H1 (cell line): ENCODE measurements at regions not wholly inside any gene's neighbourhood (a gene's known extent, or its start where the extent isn't known, plus 50 kb on each side); places are given as distances from the start of the nearest gene placed in this dataset.

Experiments used
- CTCF ChIA-PET: fragments of 300-600 bp; sonication (Branson Sonifier 250); formaldehyde crosslinking; loops from one replicate; lab custom pipeline; 2021; ENCODE audit not compliant: partially characterized antibody; lab: Charles Lee
- POLR2A ChIA-PET: fragments of 300-600 bp; sonication (Branson Sonifier 250); formaldehyde crosslinking; loops from one replicate; lab custom pipeline; 2021; ENCODE audit warnings: inconsistent platforms; ENCODE audit not compliant: partially characterized antibody; lab: Charles Lee
- DNase-seq, 2 experiments: peaks; one replicate each; pipeline versions ENCODE4 v3.0.0 to v3.0.0-alpha.2; 2010 to 2022; ENCODE audit warnings: low spot score in 2 of 2, low read depth in 1 of 2, mixed read lengths in 1 of 2
- FAIRE-seq: peaks from 2 replicates; lab custom pipeline; 2011; peaks lifted over from hg19 to GRCh38; lab: Jason Lieb, UNC
- H2AFZ ChIP-seq: 2 replicates; pipeline ENCODE4 v1.8.1; 2012; ENCODE audit warnings: low read length, inconsistent platforms
- H2AK5ac ChIP-seq: 2 replicates; pipeline ENCODE4 v1.6.1; 2013; ENCODE audit warnings: low read depth, low read length
- H2BK120ac ChIP-seq: replicated peaks from 2 replicates; pipeline ENCODE3; 2013; ENCODE audit warnings: low read depth, low read length, inconsistent platforms
- H2BK12ac ChIP-seq: 2 replicates; pipeline ENCODE4 v1.6.1; 2013; ENCODE audit warnings: low read depth, low read length
- H2BK15ac ChIP-seq: 2 replicates; pipeline ENCODE4 v1.6.1; 2013; ENCODE audit warnings: low read length
- H2BK20ac ChIP-seq: 2 replicates; pipeline ENCODE4 v1.6.1; 2013; ENCODE audit warnings: low read length
- H2BK5ac ChIP-seq: 2 replicates; pipeline ENCODE4 v1.6.1; 2013; ENCODE audit warnings: low read depth, low read length
- H3K14ac ChIP-seq: 2 replicates; pipeline ENCODE4 v1.6.1; 2013; ENCODE audit warnings: inconsistent platforms; ENCODE audit not compliant: insufficient read length
- H3K18ac ChIP-seq: 2 replicates; pipeline ENCODE4 v1.6.1; 2013; ENCODE audit warnings: low read length; ENCODE audit errors: extremely low read depth
- H3K23ac ChIP-seq: 2 replicates; pipeline ENCODE4 v1.6.1; 2013; ENCODE audit warnings: inconsistent platforms; ENCODE audit not compliant: insufficient read length
- H3K23me2 ChIP-seq: 2 replicates; pipeline ENCODE4 v1.6.1; 2013; ENCODE audit warnings: low read depth, low read length
- H3K27ac ChIP-seq: 2 replicates; pipeline ENCODE4 v1.6.1; 2011; ENCODE audit warnings: low read depth, low read length, inconsistent platforms
- H3K27me3 ChIP-seq, 4 experiments: replicated peaks in 1 of 4; 1 replicate in 1 of 4; 2 replicates in 3 of 4; pipeline versions ENCODE4 v1.6.1 to v1.8.1; 2011 to 2013; ENCODE audit warnings: low read length in 3 of 4, mild to moderate bottlenecking in 3 of 4, inconsistent platforms in 2 of 4, mixed read lengths in 2 of 4, moderate library complexity in 1 of 4; ENCODE audit not compliant: control insufficient read depth in 3 of 4, insufficient read depth in 3 of 4; ENCODE audit errors: extremely low read depth in 1 of 4
- H3K36me3 ChIP-seq, 4 experiments: 2 replicates each; pipeline versions ENCODE4 v1.6.1 to v1.8.1; 2011 to 2013; ENCODE audit warnings: mild to moderate bottlenecking in 4 of 4, low read length in 3 of 4, moderate library complexity in 2 of 4, control low read depth in 1 of 4, inconsistent platforms in 1 of 4; ENCODE audit not compliant: insufficient read depth in 4 of 4, control insufficient read depth in 2 of 4
- H3K4ac ChIP-seq: replicated peaks from 2 replicates; pipeline ENCODE3; 2013; ENCODE audit warnings: low read length, low read depth, mixed read lengths, inconsistent platforms; ENCODE audit not compliant: insufficient read length
- H3K4me1 ChIP-seq, 4 experiments: replicated peaks in 1 of 4; 1 replicate in 1 of 4; 2 replicates in 3 of 4; pipeline versions ENCODE4 v1.6.1 to v1.8.1; 2011 to 2013; ENCODE audit warnings: low read length in 3 of 4, inconsistent platforms in 2 of 4, mixed read lengths in 1 of 4; ENCODE audit not compliant: insufficient read depth in 4 of 4, control insufficient read depth in 3 of 4
- H3K4me2 ChIP-seq, 2 experiments: 2 replicates each; pipeline versions ENCODE4 v1.6.1 to v1.8.1; 2011 to 2013; ENCODE audit warnings: low read depth in 2 of 2, low read length in 2 of 2, control low read depth in 1 of 2, inconsistent platforms in 1 of 2, mild to moderate bottlenecking in 1 of 2; ENCODE audit not compliant: insufficient read depth in 1 of 2
- H3K4me3 ChIP-seq, 4 experiments: fragments of 200-600, 300-600 bp in 1 of 4; sonication (generic), shearing (Covaris generic), sonication (Bioruptor Twin) in 1 of 4; 2 replicates each; pipeline versions ENCODE4 v1.5.1 to v1.8.1; 2011 to 2016; ENCODE audit warnings: low read length in 4 of 4, low read depth in 3 of 4, control low read depth in 2 of 4, inconsistent platforms in 2 of 4, mild to moderate bottlenecking in 2 of 4, mixed read lengths in 1 of 4, moderate library complexity in 1 of 4; ENCODE audit not compliant: insufficient read depth in 2 of 4; ENCODE audit errors: extremely low read depth in 1 of 4
- H3K56ac ChIP-seq: replicated peaks from 2 replicates; pipeline ENCODE3; 2013; ENCODE audit warnings: low read depth, mild to moderate bottlenecking, mixed read lengths, low read length, inconsistent platforms; ENCODE audit not compliant: insufficient read length
- H3K79me1 ChIP-seq: 2 replicates; pipeline ENCODE4 v1.6.1; 2013; ENCODE audit warnings: low read depth, low read length, control low read depth
- H3K79me2 ChIP-seq, 2 experiments: 2 replicates each; pipeline versions ENCODE4 v1.6.1 to v1.8.1; 2012 to 2013; ENCODE audit warnings: low read length in 2 of 2, mild to moderate bottlenecking in 2 of 2, inconsistent platforms in 1 of 2; ENCODE audit not compliant: insufficient read depth in 2 of 2, control insufficient read depth in 1 of 2
- H3K9ac ChIP-seq, 4 experiments: replicated peaks in 1 of 4; 1 replicate in 1 of 4; 2 replicates in 3 of 4; pipeline versions ENCODE4 v1.6.1 to v1.8.1; 2011 to 2013; ENCODE audit warnings: low read depth in 3 of 4, low read length in 3 of 4, control low read depth in 2 of 4, mild to moderate bottlenecking in 2 of 4, moderate library complexity in 2 of 4, inconsistent platforms in 1 of 4; ENCODE audit errors: extremely low read depth in 1 of 4
- H3K9me3 ChIP-seq, 2 experiments: 2 replicates each; pipeline versions ENCODE4 v1.6.1 to v1.8.1; 2012 to 2013; ENCODE audit warnings: mild to moderate bottlenecking in 2 of 2, moderate library complexity in 2 of 2, control low read depth in 1 of 2, inconsistent platforms in 1 of 2, low read depth in 1 of 2, low read length in 1 of 2, mixed read lengths in 1 of 2; ENCODE audit not compliant: insufficient read depth in 2 of 2
- H4K20me1 ChIP-seq, 2 experiments: replicated peaks in 1 of 2; 2 replicates each; pipeline versions ENCODE3 to v1.8.1; 2011 to 2013; ENCODE audit warnings: inconsistent platforms in 2 of 2, low read length in 2 of 2, mild to moderate bottlenecking in 1 of 2; ENCODE audit not compliant: insufficient read depth in 2 of 2, control insufficient read depth in 1 of 2
- H4K5ac ChIP-seq: 2 replicates; pipeline ENCODE4 v1.6.1; 2013; ENCODE audit warnings: low read length, low read depth, mixed read lengths, inconsistent platforms; ENCODE audit not compliant: insufficient read length
- H4K8ac ChIP-seq: 2 replicates; pipeline ENCODE4 v1.8.0; 2013; ENCODE audit warnings: mild to moderate bottlenecking, moderate library complexity, low read length, inconsistent platforms; ENCODE audit not compliant: insufficient read depth; ENCODE audit errors: extremely low read depth
- H4K91ac ChIP-seq: replicated peaks from 2 replicates; pipeline ENCODE3; 2013; ENCODE audit warnings: low read length, mixed read lengths, inconsistent platforms; ENCODE audit not compliant: insufficient read length
- ATF3 ChIP-seq: IDR thresholded peaks from 2 replicates; pipeline ENCODE4 v1.6.1; 2011; ENCODE audit warnings: low read depth, mild to moderate bottlenecking, low read length; ENCODE audit not compliant: insufficient read depth
- CHD2 ChIP-seq: IDR thresholded peaks from 2 replicates; pipeline ENCODE4 v1.6.1; 2012; ENCODE audit warnings: low read length, improper control_type of control experiment
- CREB1 ChIP-seq: IDR thresholded peaks from 2 replicates; pipeline ENCODE4 v1.6.1; 2012; ENCODE audit warnings: inconsistent platforms
- KDM1A ChIP-seq: fragments of 200-600, 300-600 bp; sonication (generic); IDR thresholded peaks from 2 replicates; pipeline ENCODE4 v1.7.1; 2016; ENCODE audit warnings: mild to moderate bottlenecking, low read length, borderline replicate concordance
- POLR2A ChIP-seq, 2 experiments: IDR thresholded peaks; 1 replicate in 1 of 2; 2 replicates in 1 of 2; pipeline ENCODE4 v1.6.1; 2011; ENCODE audit warnings: low read depth in 2 of 2, low read length in 2 of 2, mild to moderate bottlenecking in 2 of 2; ENCODE audit errors: control extremely low read depth in 1 of 2
- SIRT6 ChIP-seq: IDR thresholded peaks from one replicate; pipeline ENCODE4 v1.7.1; 2012; ENCODE audit warnings: low read length, inconsistent platforms
- SP2 ChIP-seq: IDR thresholded peaks from 2 replicates; pipeline ENCODE4 v1.6.1; 2012; ENCODE audit warnings: mild to moderate bottlenecking, low read length, inconsistent platforms
- TBP ChIP-seq: IDR thresholded peaks from 2 replicates; pipeline ENCODE4 v1.6.1; 2011; ENCODE audit warnings: low read depth, low read length, improper control_type of control experiment
- USF2 ChIP-seq: IDR thresholded peaks from 2 replicates; pipeline ENCODE4 v1.6.1; 2011; ENCODE audit warnings: low read length, improper control_type of control experiment
- WGBS, 2 experiments: shearing (Covaris generic) in 1 of 2; methylation state at CpG; one replicate each; pipeline versions ENCODE4 v1.1.6 to v1.1.7; 2013 to 2015; ENCODE audit warnings: low lambda C conversion rate in 2 of 2, mixed read lengths in 2 of 2, inconsistent platforms in 1 of 2, low coverage in 1 of 2, missing lambda C conversion rate in 1 of 2; ENCODE audit not compliant: insufficient replicate concordance in 2 of 2, insufficient coverage in 1 of 2, insufficient read length in 1 of 2; ENCODE audit errors: extremely low coverage in 1 of 2, missing lambda C conversion rate in 1 of 2; 5-methylcytosine and 5-hydroxymethylcytosine counted together
- TF ChIP-seq, protein P1 (sequence below): IDR thresholded peaks from 2 replicates; pipeline ENCODE4 v1.6.1; 2012; ENCODE audit warnings: inconsistent platforms
- TF ChIP-seq, protein P2 (sequence below): IDR thresholded peaks from 2 replicates; pipeline ENCODE4 v1.6.1; 2012; ENCODE audit warnings: low read length, inconsistent platforms

- no peak overlapping the region for H4K5ac ChIP-seq
- ChIA-PET POLR2A (no interaction called here), CTCF (interaction anchor here (0.5 kb wide), 1 partner anchor 446 kb away, joined by 3 read pairs; no protein-coding TSS in a partner anchor)
- no peak for FAIRE-seq
- H3K14ac ChIP-seq, result no peak overlapping the region
- no peaks in the 10 kb centered on the region for H4K20me1 ChIP-seq
- no peak overlapping the region for H2AFZ ChIP-seq
- peaks cover 0 to 2% (median 0%) of the 10 kb centered on the region in 4 experiments; a peak in 1 of 7 replicates for H3K4me1 ChIP-seq
- no peak overlapping the region for H2BK5ac ChIP-seq
- H3K79me1 ChIP-seq, result no peaks in the 10 kb centered on the region
- no peaks in the 10 kb centered on the region for H3K9me3 ChIP-seq
- no peak overlapping the region for H2BK12ac ChIP-seq
- no peaks in the 10 kb centered on the region for H3K36me3 ChIP-seq
- no peak for DNase-seq
- H3K27me3 ChIP-seq, result no peaks in the 10 kb centered on the region
- no peak overlapping the region for H3K4me2 ChIP-seq
- no peak overlapping the region for H3K23ac ChIP-seq
- 88% methylated on average over 6 of the region's 6 CpGs; no CpG with 5 or more reads in 1 of the 2 experiments for WGBS, 2 experiments
- H3K9ac ChIP-seq, result no peak overlapping the region
- no peak overlapping the region for H4K91ac ChIP-seq
- no peaks in the 10 kb centered on the region for H3K79me2 ChIP-seq
- H2BK15ac ChIP-seq, result no peak overlapping the region
- H3K23me2 ChIP-seq, result no peaks in the 10 kb centered on the region
- no peak overlapping the region for H3K27ac ChIP-seq
- no peak overlapping the region for H2BK120ac ChIP-seq
- no peak overlapping the region for H2BK20ac ChIP-seq
- no peak overlapping the region for H3K4me3 ChIP-seq
- H2AK5ac ChIP-seq, result no peak overlapping the region
- H3K56ac ChIP-seq, result no peak overlapping the region
- H3K4ac ChIP-seq, result no peak overlapping the region
- no peak overlapping the region for H3K18ac ChIP-seq
- H4K8ac ChIP-seq, result no peak overlapping the region
- TF ChIP-seq CREB1 (no peak), CHD2 (no peak), ATF3 (no peak), USF2 (no peak), POLR2A (IDR thresholded peaks at IDR 0.05; ENCODE audit: control extremely low read depth in 1 of 2, low read depth in 2 of 2, low read length in 2 of 2) (no peak), TBP (no peak), SP2 (no peak), SIRT6 (no peak), KDM1A (no peak)
- TF ChIP-seq, protein P1, sequence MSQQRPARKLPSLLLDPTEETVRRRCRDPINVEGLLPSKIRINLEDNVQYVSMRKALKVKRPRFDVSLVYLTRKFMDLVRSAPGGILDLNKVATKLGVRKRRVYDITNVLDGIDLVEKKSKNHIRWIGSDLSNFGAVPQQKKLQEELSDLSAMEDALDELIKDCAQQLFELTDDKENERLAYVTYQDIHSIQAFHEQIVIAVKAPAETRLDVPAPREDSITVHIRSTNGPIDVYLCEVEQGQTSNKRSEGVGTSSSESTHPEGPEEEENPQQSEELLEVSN, result no peak
- TF ChIP-seq, protein P2, sequence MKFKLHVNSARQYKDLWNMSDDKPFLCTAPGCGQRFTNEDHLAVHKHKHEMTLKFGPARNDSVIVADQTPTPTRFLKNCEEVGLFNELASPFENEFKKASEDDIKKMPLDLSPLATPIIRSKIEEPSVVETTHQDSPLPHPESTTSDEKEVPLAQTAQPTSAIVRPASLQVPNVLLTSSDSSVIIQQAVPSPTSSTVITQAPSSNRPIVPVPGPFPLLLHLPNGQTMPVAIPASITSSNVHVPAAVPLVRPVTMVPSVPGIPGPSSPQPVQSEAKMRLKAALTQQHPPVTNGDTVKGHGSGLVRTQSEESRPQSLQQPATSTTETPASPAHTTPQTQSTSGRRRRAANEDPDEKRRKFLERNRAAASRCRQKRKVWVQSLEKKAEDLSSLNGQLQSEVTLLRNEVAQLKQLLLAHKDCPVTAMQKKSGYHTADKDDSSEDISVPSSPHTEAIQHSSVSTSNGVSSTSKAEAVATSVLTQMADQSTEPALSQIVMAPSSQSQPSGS, result no peak
Observed at GRCh38 chr9:109894473-109894872, 114.5 kb downstream of the PALM2AKAP2 start.
